HEK293T (cell line): ENCODE measurements at regions not wholly inside any gene's neighbourhood (a gene's known extent, or its start where the extent isn't known, plus 50 kb on each side); places are given as distances from the start of the nearest gene placed in this dataset.

Source experiments
- FOXK2 ChIP-seq: fragments of 450-650 bp; IDR thresholded peaks from 2 replicates; pipeline ENCODE4 v1.6.1; 2016; ENCODE audit warnings: mild to moderate bottlenecking
- L3MBTL2 ChIP-seq: fragments of 450-650 bp; conservative IDR thresholded peaks from 2 replicates; pipeline ENCODE4 v1.6.1; 2016; ENCODE audit warnings: mild to moderate bottlenecking
- SUZ12 ChIP-seq: fragments of 450-650 bp; IDR thresholded peaks from 2 replicates; pipeline ENCODE4 v1.6.1; 2016; ENCODE audit warnings: mild to moderate bottlenecking
- TARDBP ChIP-seq: fragments of 450-650 bp; IDR thresholded peaks from 2 replicates; pipeline ENCODE4 v1.6.1; 2016

DNA sequence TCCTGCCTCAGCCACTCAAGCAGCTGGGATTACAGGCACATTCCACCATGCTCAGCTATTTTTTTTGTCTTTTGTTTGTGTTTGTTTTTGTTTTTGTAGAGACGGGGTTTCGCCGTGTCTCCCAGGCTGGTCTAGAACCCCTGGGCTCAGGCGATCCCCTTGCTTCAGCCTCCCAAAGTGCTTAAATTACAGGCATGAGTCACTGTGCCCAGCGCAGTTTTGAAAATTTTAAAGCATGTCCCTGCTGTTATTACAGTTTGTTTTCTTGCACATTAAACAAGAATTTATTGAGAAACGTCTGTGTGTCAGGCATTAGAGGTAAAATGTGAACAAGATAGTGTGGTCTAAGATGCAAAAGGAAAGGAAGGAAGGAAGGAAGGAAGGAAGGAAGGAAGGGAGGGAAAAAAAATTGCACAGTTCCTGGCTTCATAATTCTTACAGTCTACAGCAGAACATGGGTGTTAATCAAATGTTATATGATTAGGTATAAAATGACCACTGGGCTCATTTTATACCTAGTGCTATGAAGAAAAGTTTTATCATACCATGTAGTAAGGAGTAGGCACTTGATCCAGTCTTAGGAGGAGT, 205.4 kb downstream of the SNX18 start:
- TF ChIP-seq FOXK2 (no peak), TARDBP (no peak), SUZ12 (no peak), L3MBTL2 (no peak)
